Endothelial cell of umbilical vein (primary cell): ENCODE measurements at regions not wholly inside any gene's neighbourhood (a gene's known extent, or its start where the extent isn't known, plus 50 kb on each side); places are given as distances from the start of the nearest gene placed in this dataset.

Experiments
- BruUV-seq: library from RNA; stranded (reverse); fragments of 400-500 nt; replicated peaks from 2 replicates; lab custom pipeline; 2021; lab: Mats Ljungman, UMichigan
- CTCF ChIA-PET: fragments of 300-600, 350-600 bp; sonication (Branson Sonifier 250); formaldehyde crosslinking; loops from one replicate; lab custom pipeline; 2021; ENCODE audit warnings: antibody characterized with exemption, inconsistent platforms; lab: Charles Lee
- POLR2A ChIA-PET: fragments of 300-600, 350-600 bp; sonication (Branson Sonifier 250); formaldehyde crosslinking; loops from one replicate; lab custom pipeline; 2021; ENCODE audit warnings: antibody characterized with exemption, inconsistent platforms; lab: Charles Lee
- DNase-seq: peaks from one replicate; pipeline ENCODE4 v3.0.0-alpha.2; 2011; ENCODE audit warnings: low read depth, low spot score
- FAIRE-seq: peaks from 2 replicates; lab custom pipeline; 2011; peaks lifted over from hg19 to GRCh38; lab: Jason Lieb, UNC
- H2AFZ ChIP-seq: 2 replicates; pipeline ENCODE4 v1.6.0; 2012; ENCODE audit warnings: low read depth, low read length, control low read depth, inconsistent platforms
- H3K27ac ChIP-seq: 2 replicates; pipeline ENCODE4 v1.5.1; 2011; ENCODE audit warnings: low read depth, mild to moderate bottlenecking, control low read depth, low read length, moderate library complexity; ENCODE audit not compliant: insufficient read depth
- H3K27me3 ChIP-seq, 2 experiments: 2 replicates each; pipeline versions ENCODE4 v1.6.0 to v1.6.1; 2011; ENCODE audit warnings: low read length in 2 of 2, mixed read lengths in 1 of 2; ENCODE audit not compliant: control insufficient read depth in 2 of 2, insufficient read depth in 2 of 2
- H3K36me3 ChIP-seq, 2 experiments: 2 replicates in 1 of 2; 3 replicates in 1 of 2; pipeline ENCODE4 v1.5.1; 2011; ENCODE audit warnings: low read length in 2 of 2, mild to moderate bottlenecking in 1 of 2, moderate library complexity in 1 of 2; ENCODE audit not compliant: control insufficient read depth in 2 of 2, insufficient read depth in 2 of 2; ENCODE audit errors: extremely low read depth in 1 of 2
- H3K4me1 ChIP-seq: 3 replicates; pipeline ENCODE4 v1.5.1; 2011; ENCODE audit warnings: mild to moderate bottlenecking, low read length; ENCODE audit not compliant: control insufficient read depth, insufficient read depth; ENCODE audit errors: extremely low read depth
- H3K4me2 ChIP-seq: 2 replicates; pipeline ENCODE4 v1.6.1; 2011; ENCODE audit warnings: low read length, control low read depth, mixed read lengths; ENCODE audit not compliant: insufficient read depth
- H3K4me3 ChIP-seq, 3 experiments: fragments of 200-600 bp in 1 of 3; sonication (generic), shearing (Covaris generic) in 1 of 3; replicated peaks in 1 of 3; 2 replicates each; pipeline ENCODE4 v1.5.1; 2011 to 2016; ENCODE audit warnings: control low read depth in 3 of 3, low read length in 3 of 3, mild to moderate bottlenecking in 2 of 3, inconsistent platforms in 1 of 3, low read depth in 1 of 3, moderate library complexity in 1 of 3; ENCODE audit not compliant: insufficient read depth in 1 of 3
- H3K79me2 ChIP-seq: 2 replicates; pipeline ENCODE4 v1.6.0; 2012; ENCODE audit warnings: low read length, inconsistent platforms; ENCODE audit not compliant: control insufficient read depth, insufficient read depth
- H3K9ac ChIP-seq: replicated peaks from 2 replicates; pipeline ENCODE3; 2011; ENCODE audit warnings: low read length, control low read depth; ENCODE audit not compliant: insufficient read depth; ENCODE audit errors: extremely low read depth
- H3K9me1 ChIP-seq: replicated peaks from 3 replicates; pipeline ENCODE4 v1.6.0; 2011; ENCODE audit warnings: mild to moderate bottlenecking, low read length; ENCODE audit not compliant: control insufficient read depth, insufficient read depth; ENCODE audit errors: extremely low read depth
- H3K9me3 ChIP-seq: replicated peaks from 2 replicates; pipeline ENCODE4 v1.5.1; 2012; ENCODE audit warnings: low read length, inconsistent platforms; ENCODE audit not compliant: control insufficient read depth, insufficient read depth
- H4K20me1 ChIP-seq: replicated peaks from 2 replicates; pipeline ENCODE3; 2011; ENCODE audit warnings: mild to moderate bottlenecking, low read length; ENCODE audit not compliant: control insufficient read depth, insufficient read depth; ENCODE audit errors: extremely low read depth
- CTCF ChIP-seq, 2 donors: IDR thresholded peaks; 1 replicate in 1 of 2; 2 replicates in 1 of 2; pipeline ENCODE4 v1.5.1; 2011; ENCODE audit warnings: low read length in 2 of 2, mild to moderate bottlenecking in 2 of 2, moderate library complexity in 2 of 2, control low read depth in 1 of 2, inconsistent platforms in 1 of 2, low read depth in 1 of 2; ENCODE audit not compliant: insufficient read depth in 1 of 2; ENCODE audit errors: extremely low read depth in 1 of 2
- EZH2 ChIP-seq: IDR thresholded peaks from 2 replicates; pipeline ENCODE4 v1.6.1; 2012; ENCODE audit warnings: borderline replicate concordance, low read depth, mild to moderate bottlenecking, moderate library complexity, low read length, inconsistent platforms; ENCODE audit not compliant: severe bottlenecking
- FOS ChIP-seq: IDR thresholded peaks from 2 replicates; pipeline ENCODE4 v1.6.1; 2011; ENCODE audit warnings: mild to moderate bottlenecking, low read length, moderate library complexity, borderline replicate concordance; ENCODE audit not compliant: insufficient read depth
- GATA2 ChIP-seq: IDR thresholded peaks from 2 replicates; pipeline ENCODE4 v1.7.0; 2011; ENCODE audit warnings: low read depth, mild to moderate bottlenecking, moderate library complexity, mixed read lengths, low read length; ENCODE audit not compliant: insufficient read length, insufficient read depth
- MYC ChIP-seq: IDR thresholded peaks from one replicate; pipeline ENCODE4 v1.6.1; 2011; ENCODE audit warnings: mild to moderate bottlenecking, low read depth, low read length
- POLR2A ChIP-seq: IDR thresholded peaks from 2 replicates; pipeline ENCODE4 v1.6.1; 2012; ENCODE audit warnings: low read depth, mild to moderate bottlenecking, control low read depth, low read length
- POLR2AphosphoS5 ChIP-seq: IDR thresholded peaks from 2 replicates; pipeline ENCODE4 v1.6.1; 2012; ENCODE audit warnings: low read depth, mild to moderate bottlenecking, control low read depth, low read length, moderate library complexity; ENCODE audit not compliant: insufficient read depth
- dilution Hi-C: fragments of 300-500 bp; cut with MboI; formaldehyde crosslinking; loops from one replicate; pipeline ENCODE4 v1.15.0; 2019; ENCODE audit warnings: low sequenced_read_pairs; ENCODE audit not compliant: extremely low pct_ligation_motif_present
- intact Hi-C: fragments of 100-400 bp; cut with micrococcal nuclease; formaldehyde crosslinking; loops from one replicate; pipeline ENCODE4 v1.10.0; 2022

- no TSS peak for BruUV-seq
- no peaks in the 10 kb centered on the region for H3K9me3 ChIP-seq
- H3K27ac ChIP-seq: no peak overlapping the region
- H3K4me2 ChIP-seq: no peak overlapping the region
- no peak for FAIRE-seq
- no peaks in the 10 kb centered on the region for H3K9me1 ChIP-seq
- intact Hi-C loops (no loop called here), dilution Hi-C loops (no loop called here)
- H2AFZ ChIP-seq: no peak overlapping the region
- no peaks in the 10 kb centered on the region for H3K27me3 ChIP-seq
- no peaks in the 10 kb centered on the region for H4K20me1 ChIP-seq
- H3K79me2 ChIP-seq: no peaks in the 10 kb centered on the region
- H3K9ac ChIP-seq: no peak overlapping the region
- no peak for DNase-seq
- ChIA-PET CTCF (interaction anchor here (0.6 to 0.7 kb wide), 2 partner anchors 27 to 471 kb away, joined by 3 to 4 read pairs; no protein-coding TSS in a partner anchor), POLR2A (no interaction called here)
- TF ChIP-seq POLR2AphosphoS5 (no peak), POLR2A (no peak), MYC (no peak), FOS (no peak), EZH2 (no peak), GATA2 (no peak), CTCF (IDR thresholded peaks at IDR 0.05; ENCODE audit: extremely low read depth in 1 of 2, insufficient read depth in 1 of 2, low read depth in 1 of 2, low read length in 2 of 2) (no peak)
- peaks cover 18% of the 10 kb centered on the region for H3K4me1 ChIP-seq
- no peaks in the 10 kb centered on the region for H3K36me3 ChIP-seq
- no peak overlapping the region for H3K4me3 ChIP-seq
Measured at GRCh38 chr2:237033536-237034060, 52.1 kb upstream of the COPS8 start.
